HG03342 (cell line): ENCODE measurements at regions not wholly inside any gene's neighbourhood (a gene's known extent, or its start where the extent isn't known, plus 50 kb on each side); places are given as distances from the start of the nearest gene placed in this dataset.

Source experiments
- ATAC-seq: cut with Tn5 transposase; IDR thresholded peaks from one replicate; pipeline ENCODE4 v1.9.1; 2021; ENCODE audit warnings: mild to moderate bottlenecking, moderate library complexity; ENCODE audit not compliant: unreplicated experiment

- no peak for ATAC-seq
Observed at GRCh38 chrX:45358392-45358791, 157.7 kb upstream of the DIPK2B start.

DNA sequence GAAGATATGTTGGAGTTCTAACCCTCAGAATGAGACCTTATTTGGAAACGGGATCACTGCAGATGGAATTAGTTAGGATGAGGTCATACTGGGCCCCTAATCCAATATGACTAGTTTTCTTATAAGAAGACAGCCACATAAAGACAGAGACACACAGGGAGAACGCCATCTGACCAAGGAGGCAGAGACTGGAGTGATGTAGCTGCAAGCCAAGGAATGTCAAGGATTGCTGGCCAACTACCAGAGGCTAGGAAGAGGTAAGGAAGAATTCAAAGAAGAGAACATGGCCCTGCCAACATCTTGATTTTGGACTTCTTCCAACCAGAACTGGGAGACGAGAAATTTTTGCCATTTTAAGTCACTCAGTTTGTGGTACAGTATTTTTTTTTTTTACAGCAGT is 152.8 kb upstream of the DIPK2B start:
- no peak for ATAC-seq

- no peak for ATAC-seq
Observed at GRCh38 chrX:45352611-45353010, 151.9 kb upstream of the DIPK2B start.

DNA sequence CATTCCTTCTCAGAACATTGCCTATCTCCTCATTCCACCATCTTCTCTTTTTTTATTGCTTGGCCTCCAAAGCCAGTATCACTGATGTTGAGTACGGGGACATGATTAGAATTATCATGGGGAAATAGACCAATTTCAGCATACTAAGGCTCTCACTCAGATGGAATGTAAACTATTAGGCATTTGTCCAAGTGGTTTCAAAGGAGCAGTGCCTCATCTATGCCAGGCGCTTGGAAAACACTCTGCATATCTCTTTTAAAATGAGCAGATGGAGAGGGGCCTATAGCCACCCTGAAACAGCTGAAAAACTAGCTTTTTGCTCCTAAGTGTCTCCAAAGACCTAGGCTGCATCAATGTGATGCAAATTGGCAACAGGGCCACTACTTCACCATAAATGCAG is 150.8 kb upstream of the DIPK2B start:
- ATAC-seq = no peak

DNA sequence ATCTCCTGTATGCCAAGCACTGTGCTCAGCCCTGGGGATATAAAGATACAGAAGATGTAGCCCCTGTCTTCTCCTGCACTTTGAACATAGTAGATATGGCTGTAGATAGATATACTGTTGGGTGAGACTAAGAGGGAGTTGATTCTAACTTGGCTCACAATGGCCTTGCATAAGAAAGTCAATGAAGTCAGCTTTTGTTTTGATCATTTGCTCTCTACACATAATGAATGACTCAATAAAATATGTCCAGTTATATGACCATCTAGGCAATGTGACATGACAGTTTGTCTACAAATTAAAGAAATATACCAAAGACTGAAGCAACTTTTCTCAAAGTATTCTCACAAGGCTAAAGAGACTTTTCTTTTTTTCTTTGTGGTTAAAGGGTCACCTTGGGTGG is 147.6 kb upstream of the DIPK2B start:
- no peak for ATAC-seq

- ATAC-seq = no peak
Observed at GRCh38 chrX:45347877-45348276, 147.2 kb upstream of the DIPK2B start.

GRCh38 chrX:45344594-45344993 is 143.9 kb upstream of the DIPK2B start:
- no peak for ATAC-seq

DNA sequence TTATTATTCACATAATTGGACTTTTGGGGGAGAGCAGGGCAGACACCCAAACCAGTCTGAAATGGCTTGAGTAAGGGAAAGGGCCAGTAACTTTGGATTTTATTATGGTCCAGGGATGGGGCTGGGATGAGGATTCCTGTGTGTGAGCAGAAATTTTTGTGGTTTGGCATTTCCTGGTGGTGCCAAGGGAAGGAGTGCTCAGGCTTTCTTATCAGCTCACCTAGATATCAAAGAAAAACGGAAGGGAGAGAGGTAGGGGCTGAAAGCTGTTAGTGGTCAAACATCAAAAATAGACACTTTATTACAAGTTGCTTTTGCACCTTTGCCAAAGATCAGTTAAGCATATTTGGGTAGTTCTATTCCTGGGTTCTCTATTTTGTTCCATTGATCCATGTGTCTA is 128.5 kb upstream of the DIPK2B start:
- ATAC-seq = no peak

- ATAC-seq = no peak
Observed at GRCh38 chrX:45324941-45325340, 124.3 kb upstream of the DIPK2B start.

- no peak for ATAC-seq
Observed at GRCh38 chrX:45323387-45323786, 122.7 kb upstream of the DIPK2B start.

- ATAC-seq = no peak
Observed at GRCh38 chrX:45322820-45323219, 122.1 kb upstream of the DIPK2B start.

- no peak for ATAC-seq
Observed at GRCh38 chrX:45322382-45322781, 121.7 kb upstream of the DIPK2B start.

DNA sequence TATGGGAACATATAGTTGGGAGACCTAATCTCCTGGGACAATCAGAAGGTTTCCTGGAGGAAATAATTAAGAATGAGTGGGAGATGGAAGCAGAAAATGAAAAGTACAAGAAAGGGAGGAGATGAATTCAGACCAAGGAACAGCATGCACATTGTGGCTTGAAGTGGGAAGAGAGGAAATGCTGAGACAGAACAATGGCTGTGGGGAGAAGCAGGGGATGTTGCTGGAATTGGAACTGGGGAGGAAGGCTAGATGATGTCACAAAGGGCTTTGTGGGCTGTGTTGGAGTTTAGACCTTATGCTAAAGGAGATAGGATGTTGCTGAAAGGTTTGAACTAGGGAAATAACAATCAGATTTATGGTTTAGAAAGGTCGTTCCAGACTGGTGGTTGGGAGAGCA is 119.5 kb upstream of the DIPK2B start:
- ATAC-seq = no peak

DNA sequence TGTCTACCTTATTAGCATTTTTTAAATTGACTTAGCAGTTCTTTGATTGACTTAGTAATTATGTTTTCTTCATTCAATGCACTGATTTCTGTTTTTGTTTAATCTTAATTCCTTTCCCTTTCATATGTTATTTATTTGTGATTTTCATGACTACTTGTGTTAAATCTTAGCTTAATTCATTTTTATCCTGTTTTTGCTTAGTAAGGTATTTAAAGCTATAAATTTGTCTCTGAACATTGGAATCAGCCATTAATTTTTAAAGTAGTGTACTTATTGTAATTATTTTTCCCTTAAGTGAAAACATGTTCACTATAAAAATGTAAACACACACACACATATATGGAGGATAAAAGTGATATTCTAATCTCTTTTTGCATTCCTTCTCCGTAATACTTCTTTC is 109.1 kb upstream of the DIPK2B start:
- no peak for ATAC-seq

GRCh38 chrX:45309096-45309495 is 108.4 kb upstream of the DIPK2B start:
- ATAC-seq = no peak

DNA sequence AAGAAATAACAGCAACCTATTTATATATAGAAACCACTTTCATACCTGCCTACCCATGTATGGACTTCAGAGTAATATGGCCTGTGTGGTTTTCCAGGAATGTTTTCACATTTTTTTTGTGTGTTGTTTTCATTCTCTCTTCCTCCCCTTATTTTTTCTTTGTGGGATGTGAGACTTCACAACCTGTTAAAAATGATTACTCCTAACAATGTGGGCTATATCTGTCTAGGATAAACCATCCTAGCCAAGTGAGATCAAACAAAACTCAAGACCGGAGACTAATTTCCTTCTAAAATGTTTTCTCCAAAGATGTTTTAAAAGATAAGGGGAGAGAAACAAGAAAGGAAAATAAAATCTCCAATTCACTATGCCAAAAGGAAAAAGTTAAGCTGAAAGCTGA is 106.1 kb upstream of the DIPK2B start:
- no peak for ATAC-seq

DNA sequence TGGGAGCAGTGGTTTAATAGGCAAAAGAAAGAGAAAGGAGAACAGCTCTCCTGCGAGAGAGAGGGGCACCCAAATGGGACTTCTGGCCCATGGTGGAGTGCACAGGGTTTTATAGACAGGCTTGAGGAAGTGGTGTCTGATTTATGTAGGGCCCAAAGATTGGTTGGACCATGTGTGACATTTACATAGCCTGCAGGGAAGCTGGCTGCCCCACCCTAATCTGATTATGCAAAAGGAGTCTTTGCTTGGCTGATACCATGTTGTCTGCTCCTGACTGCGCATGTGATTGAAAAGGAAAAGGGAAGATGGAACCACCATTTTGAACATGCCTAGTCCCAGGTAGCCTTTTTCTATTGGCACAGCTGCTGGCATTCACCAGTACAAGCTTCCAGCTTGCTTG is 100.0 kb upstream of the DIPK2B start:
- no peak for ATAC-seq

DNA sequence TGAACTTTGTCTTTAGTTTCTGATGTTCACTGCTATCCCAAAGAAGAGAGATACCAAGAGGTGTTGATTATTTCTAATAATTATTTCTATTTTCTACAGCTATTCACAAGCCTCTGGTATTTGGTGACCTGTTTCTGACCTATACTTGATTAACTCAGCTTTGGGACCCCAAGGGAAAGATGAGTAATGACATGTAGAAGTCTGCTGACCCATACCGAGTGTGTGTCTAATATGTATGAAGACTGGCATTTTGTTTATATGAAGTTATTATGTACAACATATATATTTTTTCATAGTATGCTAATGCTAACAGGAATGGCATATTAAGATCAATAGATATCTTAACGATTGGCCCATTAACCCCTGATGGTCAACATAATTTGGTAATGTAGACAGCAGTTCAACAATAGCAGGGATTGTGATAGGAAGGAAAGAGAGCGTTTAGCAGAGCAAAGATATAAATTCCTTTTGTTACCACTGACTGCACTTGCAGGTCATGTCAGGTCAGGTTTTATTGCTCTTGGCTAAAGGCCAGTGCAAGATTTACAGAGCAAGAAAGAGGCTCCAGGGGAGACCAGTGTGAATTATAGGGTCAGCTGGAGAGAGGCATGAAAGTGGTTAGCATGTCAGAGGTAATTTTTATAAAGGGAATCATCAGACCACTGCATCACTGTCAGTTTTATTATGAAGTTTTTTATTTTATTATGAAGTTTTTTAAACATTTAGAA is 94.7 kb upstream of the DIPK2B start:
- ATAC-seq = no peak

GRCh38 chrX:45274576-45274975 is 73.9 kb upstream of the DIPK2B start:
- no peak for ATAC-seq

- no peak for ATAC-seq
Observed at GRCh38 chrX:45267007-45267406, 66.3 kb upstream of the DIPK2B start.

DNA sequence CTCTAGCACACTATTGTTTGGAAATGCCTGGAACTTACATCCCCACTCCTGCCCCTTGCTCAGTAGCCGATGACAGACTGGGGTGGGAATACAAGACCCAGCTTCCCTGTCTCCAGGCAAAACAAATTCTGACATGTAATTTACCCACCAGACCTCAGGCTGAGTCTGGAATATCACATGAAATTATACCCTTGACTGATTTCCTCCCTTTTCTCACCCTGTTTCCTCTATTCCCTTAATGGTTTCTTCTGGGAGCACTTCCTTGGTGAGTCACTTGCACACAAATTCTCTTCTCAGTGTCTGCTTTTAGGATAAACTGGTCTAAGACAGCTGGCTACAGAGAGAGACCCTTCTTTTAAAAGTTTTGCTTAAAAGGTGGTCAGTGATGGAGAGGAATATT is 65.8 kb upstream of the DIPK2B start:
- ATAC-seq = no peak

GRCh38 chrX:45264865-45265264 is 64.2 kb upstream of the DIPK2B start:
- no peak for ATAC-seq

- no peak for ATAC-seq
Observed at GRCh38 chrX:45261471-45261870, 60.8 kb upstream of the DIPK2B start.
